ENCODE measurements at regions not wholly inside any gene's neighbourhood (a gene's known extent, or its start where the extent isn't known, plus 50 kb on each side); places are given as distances from the start of the nearest gene placed in this dataset.

GRCh38 chr5:86824637-86825036, 206.9 kb downstream of the COX7C start:
- no peak overlapping the region for H2AFZ ChIP-seq (replicated peaks; ENCODE audit: low read length, poor library complexity)
- intact Hi-C loops (cut with micrococcal nuclease) = no loop called here

More at GRCh38 chr5:86824637-86825036, 206.9 kb downstream of the COX7C start:
- Histone ChIP-seq H3K36me3 (ENCODE audit: control insufficient read depth, insufficient read depth, low read length) (no peaks in the 10 kb centered on the region), H3K4me1 (ENCODE audit: control insufficient read depth, insufficient read depth, low read length) (no peaks in the 10 kb centered on the region), H3K9me3 (ENCODE audit: control insufficient read depth, insufficient read depth, low read length) (no peaks in the 10 kb centered on the region), H3K79me1 (ENCODE audit: low read depth in 1 of 2, low read length in 2 of 2) (no peaks in the 10 kb centered on the region), H2AK5ac (ENCODE audit: low read depth, low read length) (no peak overlapping the region), H4K20me1 (ENCODE audit: insufficient read depth, low read length) (no peaks in the 10 kb centered on the region), H3K9me1 (ENCODE audit: insufficient read depth, low read length) (no peaks in the 10 kb centered on the region), H4K8ac (ENCODE audit: low read depth in 2 of 2, low read length in 2 of 2) (no peak overlapping the region), H3K27me3 (ENCODE audit: control insufficient read depth, insufficient read depth, low read length) (no peaks in the 10 kb centered on the region), H2BK5ac (ENCODE audit: low read depth, low read length, poor library complexity, severe bottlenecking) (no peak overlapping the region), H3K14ac (replicated peaks; ENCODE audit: low read depth, low read length) (no peak overlapping the region), H2BK120ac (ENCODE audit: low read depth, low read length) (no peak overlapping the region), H3K4ac (ENCODE audit: low read depth, low read length) (no peak overlapping the region), H2BK15ac (ENCODE audit: low read depth, low read length) (no peak overlapping the region), H4K5ac (ENCODE audit: low read depth, low read length) (no peak overlapping the region), H3K23ac (ENCODE audit: low read depth, low read length) (no peak overlapping the region), H3K18ac (ENCODE audit: low read depth, low read length) (no peak overlapping the region), H3K9ac (ENCODE audit: low read depth, low read length) (no peak overlapping the region), H3K4me2 (ENCODE audit: low read depth, low read length) (no peak overlapping the region), H3K27ac (ENCODE audit: insufficient read depth, low read length) (no peak overlapping the region), H2AK9ac (replicated peaks; ENCODE audit: low read depth, low read length, poor library complexity) (no peak overlapping the region), H4K91ac (ENCODE audit: insufficient read depth, low read depth, low read length) (no peak overlapping the region), H2BK20ac (ENCODE audit: low read depth, low read length) (no peak overlapping the region), H3K4me3 (ENCODE audit: insufficient read depth, low read depth, low read length) (no peak overlapping the region), H3K56ac (ENCODE audit: extremely low read depth, insufficient read depth, low read length) (no peak overlapping the region)
- POLR2A ChIA-PET (ENCODE audit: unreplicated experiment) = no interaction called here
- in situ Hi-C loops (cut with MboI; ENCODE audit: low sequenced_read_pairs) (no loop called here), dilution Hi-C loops (cut with HindIII; ENCODE audit: low sequenced_read_pairs, unreplicated experiment) (no loop called here)
- ATAC-seq (ENCODE audit: low read depth) (no peak), DNase-seq (no peak)
- no TSS peak for BruUV-seq (replicated peaks)
- CTCF ChIA-PET = no interaction called here
- TF ChIP-seq SMC3 (IDR thresholded peaks at IDR 0.05; ENCODE audit: low read depth, low read length) = no peak
- no peak for TF ChIP-seq CHD1 (IDR thresholded peaks at IDR 0.05; ENCODE audit: low read depth, low read length)
- no peak for TF ChIP-seq MAFK (IDR thresholded peaks at IDR 0.05; ENCODE audit: low read depth, low read length)
- TF ChIP-seq BHLHE40 (IDR thresholded peaks at IDR 0.05; ENCODE audit: low read depth, low read length) = no peak
- no peak for TF ChIP-seq RAD21 (IDR thresholded peaks at IDR 0.05; ENCODE audit: low read length)
- TF ChIP-seq RCOR1 (IDR thresholded peaks at IDR 0.05; ENCODE audit: insufficient replicate concordance, low read length) = no peak
- no peak for TF ChIP-seq NFE2L2 (IDR thresholded peaks at IDR 0.05; ENCODE audit: low read depth, low read length)
- TF ChIP-seq ELK1 (IDR thresholded peaks at IDR 0.05; ENCODE audit: borderline replicate concordance, low read depth, low read length) = no peak
- TF ChIP-seq FOS (IDR thresholded peaks at IDR 0.05; ENCODE audit: low read depth, low read length) = no peak
- no peak for TF ChIP-seq CTCF (conservative IDR thresholded peaks at IDR 0.05; ENCODE audit: low read depth, low read length)
- TF ChIP-seq CEBPB (IDR thresholded peaks at IDR 0.05; ENCODE audit: low read depth, low read length) = no peak
- no peak for TF ChIP-seq RFX5 (IDR thresholded peaks at IDR 0.05; ENCODE audit: low read depth, low read length)
- no peak for TF ChIP-seq POLR2A (IDR thresholded peaks at IDR 0.05; ENCODE audit: low read depth, low read length)
- no peak for TF ChIP-seq USF2 (IDR thresholded peaks at IDR 0.05; ENCODE audit: low read depth, low read length)
- TF ChIP-seq MAZ (IDR thresholded peaks at IDR 0.05; ENCODE audit: borderline replicate concordance, low read depth, low read length) = no peak
- no CpG with 5 or more reads among the region's 2 CpGs for WGBS, 2 experiments (ENCODE audit: extremely low coverage in 2 of 2, insufficient read length in 1 of 2)
